ENCODE measurements at regions not wholly inside any gene's neighbourhood (a gene's known extent, or its start where the extent isn't known, plus 50 kb on each side); places are given as distances from the start of the nearest gene placed in this dataset.
A peak's percentile ranks its signal among the peaks of the same experiment; 100 is the strongest.
"Not testable (repeated sequence)": the region's sequence is repeated elsewhere in the genome, so short reads cannot be mapped to it uniquely, and the experiment has no call there.

GRCh38 chr17:77037943-77038342 lies 102.8 kb upstream of the SEC14L1 start:
- DNase-seq (ENCODE audit: low spot score): no peak

- DNase-seq (ENCODE audit: low spot score): no peak
Measured at GRCh38 chr17:77038884-77039555, 101.7 kb upstream of the SEC14L1 start.

DNA sequence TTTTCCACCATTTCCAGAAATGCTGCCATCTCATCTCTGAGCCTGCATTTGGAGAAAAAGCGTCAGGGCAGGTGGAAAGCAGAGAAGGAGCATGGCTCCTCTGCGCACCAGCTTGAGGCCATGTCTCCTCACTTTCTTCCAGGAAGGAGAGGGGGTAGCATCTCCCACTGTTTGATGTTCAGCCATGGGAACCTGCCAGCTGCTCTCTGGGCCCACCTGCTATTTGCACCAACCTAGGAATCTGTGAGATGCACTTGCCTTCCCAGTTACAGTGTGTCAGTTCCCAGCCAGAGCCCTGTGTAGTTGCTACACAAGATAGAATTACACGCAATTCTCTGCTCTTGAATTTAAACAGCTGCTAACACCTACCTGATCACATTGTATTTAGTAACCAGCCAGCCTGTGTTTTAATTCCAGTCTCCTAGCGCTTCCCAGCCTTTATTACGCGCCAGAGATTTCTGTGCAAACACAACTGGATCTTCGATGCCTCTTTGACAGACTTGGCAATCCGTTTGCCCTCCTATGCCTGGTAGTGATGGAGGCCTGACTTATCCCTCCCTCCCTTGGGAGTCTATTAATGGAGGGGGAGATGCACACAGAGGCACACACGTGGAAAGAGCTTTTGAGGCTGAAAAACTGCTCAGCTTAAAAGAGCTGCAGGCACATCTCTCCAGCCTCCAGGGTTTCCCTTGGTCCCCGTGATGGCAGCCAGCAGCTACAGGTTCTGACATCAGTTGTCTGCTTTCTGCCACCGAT lies 98.1 kb upstream of the SEC14L1 start:
- DNase-seq (ENCODE audit: low spot score): no peak

DNA sequence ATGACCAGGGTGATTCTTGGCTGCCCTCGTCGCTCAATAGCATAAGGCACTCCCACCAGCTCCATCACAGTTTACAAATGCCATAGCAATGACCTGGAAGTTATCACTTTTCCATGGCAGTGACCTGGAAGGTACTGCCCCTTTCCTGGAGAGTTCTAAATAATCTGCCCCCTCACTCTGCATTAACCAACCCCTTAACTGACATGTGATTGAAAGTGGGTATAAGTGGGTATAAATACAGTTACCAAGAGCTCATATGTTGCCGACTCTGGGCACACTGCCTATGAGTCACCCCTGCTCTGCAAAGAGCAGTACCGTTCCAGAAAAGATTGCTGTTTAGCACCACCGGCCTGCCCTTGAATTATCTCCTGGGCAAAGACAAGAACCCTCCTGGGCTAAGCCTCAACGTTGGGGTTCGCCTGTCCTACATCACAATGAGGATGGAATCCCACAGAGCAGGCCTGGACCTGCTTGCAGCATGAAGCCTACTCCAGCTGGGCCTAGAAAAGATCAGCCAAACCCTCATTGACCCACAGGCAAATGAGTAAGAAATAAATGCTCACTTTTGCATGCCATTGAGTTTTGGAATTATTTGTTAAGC lies 95.2 kb upstream of the SEC14L1 start:
- no peak for DNase-seq (ENCODE audit: low spot score)

DNA sequence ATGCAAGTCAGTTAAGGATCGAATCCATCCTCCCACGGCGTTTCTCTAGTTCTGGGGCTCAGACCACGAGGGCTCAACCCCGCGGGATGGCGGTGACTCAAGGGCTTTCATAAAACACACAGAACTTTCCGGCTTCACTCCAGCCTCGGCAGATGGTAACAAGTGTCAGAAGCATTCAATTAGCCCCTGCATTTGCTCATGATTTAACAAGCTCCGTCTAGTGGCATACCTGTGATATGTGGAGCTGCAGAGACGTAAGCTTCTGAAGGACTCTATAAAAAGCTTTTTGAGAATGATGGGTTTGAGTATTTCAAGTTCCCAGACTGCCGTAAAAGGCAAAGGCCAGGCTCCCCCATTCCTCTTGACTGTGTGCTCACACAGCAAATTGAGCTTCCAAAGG lies 91.3 kb upstream of the SEC14L1 start:
- no peak for DNase-seq (ENCODE audit: low spot score)

GRCh38 chr17:77050901-77051300 lies 89.9 kb upstream of the SEC14L1 start:
- DNase-seq (ENCODE audit: low spot score): not testable (repeated sequence)

DNA sequence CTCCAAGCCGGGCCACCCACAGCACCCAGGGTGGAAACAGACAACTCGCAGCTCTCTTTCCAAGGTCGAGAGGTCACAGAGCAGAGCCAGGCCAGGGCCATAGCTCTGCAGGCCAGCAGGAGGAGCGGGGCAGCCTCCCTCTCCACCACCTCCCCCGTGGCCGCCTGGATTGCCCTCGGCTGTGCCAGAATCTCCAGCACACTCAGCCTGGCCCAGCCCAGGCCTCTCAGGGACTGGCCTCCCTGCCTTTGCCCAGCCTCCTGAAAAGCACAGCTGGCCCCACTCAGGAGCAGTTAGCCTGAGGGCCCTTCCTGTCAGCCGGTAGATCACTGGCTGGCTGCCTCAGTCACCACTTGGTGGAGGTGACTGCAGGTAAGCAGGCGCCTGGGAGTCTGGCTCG lies 85.8 kb upstream of the SEC14L1 start:
- no peak for DNase-seq (ENCODE audit: low spot score)

GRCh38 chr17:77055453-77055852 lies 85.3 kb upstream of the SEC14L1 start:
- DNase-seq (ENCODE audit: low spot score): no peak

- DNase-seq (ENCODE audit: low spot score): no peak
Measured at GRCh38 chr17:77058016-77058415, 82.8 kb upstream of the SEC14L1 start.

- no peak for DNase-seq (ENCODE audit: low spot score)
Measured at GRCh38 chr17:77061669-77062068, 79.1 kb upstream of the SEC14L1 start.

DNA sequence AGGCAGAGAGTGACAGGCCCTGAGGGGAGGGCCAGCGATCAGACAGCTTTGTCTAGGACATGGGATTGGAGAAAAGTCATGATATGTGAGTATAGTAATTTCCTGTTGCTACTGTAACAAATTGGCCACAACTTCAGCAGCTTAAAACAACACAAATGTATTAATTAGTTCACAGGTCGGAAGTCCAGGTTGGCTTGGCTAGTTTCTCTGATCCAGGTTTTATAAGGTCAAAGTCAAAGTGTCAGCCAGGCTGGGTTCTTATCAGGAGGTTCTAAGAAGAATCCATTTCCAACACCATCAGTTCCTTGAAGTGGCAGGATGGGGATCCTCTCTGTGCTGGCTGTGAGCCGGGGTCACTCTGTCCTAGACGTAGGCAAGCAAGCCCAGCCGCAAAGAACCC lies 76.2 kb upstream of the SEC14L1 start:
- DNase-seq (ENCODE audit: low spot score): no peak

DNA sequence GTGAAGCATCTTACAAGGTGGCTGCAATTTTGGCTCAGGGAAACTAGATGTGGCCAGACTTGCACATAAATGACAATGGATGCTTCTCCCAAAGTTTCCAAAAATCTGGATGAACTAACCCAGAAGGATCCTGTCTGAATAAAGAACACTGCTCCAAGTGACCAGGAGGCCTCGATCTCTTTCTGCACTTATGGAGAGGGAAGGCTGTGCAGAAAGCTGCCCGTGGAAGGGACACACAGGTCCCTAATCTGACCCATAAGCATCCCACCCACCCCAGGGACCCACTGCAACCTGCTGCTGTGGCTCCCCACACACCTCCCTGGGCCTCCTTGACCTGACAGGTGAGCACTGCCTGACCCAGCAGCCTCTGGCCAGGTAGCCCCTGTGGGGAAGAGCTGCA lies 74.6 kb upstream of the SEC14L1 start:
- DNase-seq (ENCODE audit: low spot score): no peak

DNA sequence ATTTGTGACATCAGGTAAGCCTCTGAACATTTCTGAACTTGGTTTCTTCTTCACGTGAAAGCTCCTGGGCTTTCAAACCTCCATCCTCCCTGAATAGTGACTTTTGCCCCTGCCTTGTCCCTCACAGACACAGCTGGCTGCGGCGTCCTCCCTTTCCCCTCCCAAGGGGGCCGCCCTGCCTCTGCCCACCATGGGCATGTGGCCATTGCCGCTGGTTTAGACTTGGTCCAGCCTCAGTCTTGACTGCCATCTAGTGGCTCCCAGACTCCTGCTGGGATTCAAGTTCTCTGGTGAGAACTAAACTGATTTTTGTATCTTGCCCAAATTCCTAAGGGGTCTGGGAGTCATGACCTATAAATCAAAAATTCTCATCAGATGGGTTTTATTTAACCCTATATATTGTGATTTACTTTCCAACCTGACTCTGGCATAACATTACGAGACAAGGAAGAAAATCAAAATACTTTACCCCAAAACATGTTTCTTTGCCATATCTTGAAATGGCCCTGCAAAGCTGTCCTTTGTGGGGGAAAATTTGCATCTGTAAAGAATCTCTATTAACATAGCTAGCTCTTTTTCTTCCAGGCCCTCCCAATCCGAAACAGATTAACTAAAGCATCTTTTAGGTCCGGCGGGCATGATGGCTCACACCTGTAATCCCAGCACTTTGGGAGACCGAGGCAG lies 73.9 kb upstream of the SEC14L1 start:
- peak; percentile 50 for DNase-seq (ENCODE audit: low spot score)

- no peak for DNase-seq (ENCODE audit: low spot score)
Measured at GRCh38 chr17:77068915-77069314, 71.9 kb upstream of the SEC14L1 start.

GRCh38 chr17:77070888-77071279 lies 69.9 kb upstream of the SEC14L1 start:
- DNase-seq (ENCODE audit: low spot score): no peak

- DNase-seq (ENCODE audit: low spot score): no peak
Measured at GRCh38 chr17:77071925-77072490, 68.8 kb upstream of the SEC14L1 start.

GRCh38 chr17:77072670-77073069 lies 68.1 kb upstream of the SEC14L1 start:
- DNase-seq (ENCODE audit: low spot score): no peak

DNA sequence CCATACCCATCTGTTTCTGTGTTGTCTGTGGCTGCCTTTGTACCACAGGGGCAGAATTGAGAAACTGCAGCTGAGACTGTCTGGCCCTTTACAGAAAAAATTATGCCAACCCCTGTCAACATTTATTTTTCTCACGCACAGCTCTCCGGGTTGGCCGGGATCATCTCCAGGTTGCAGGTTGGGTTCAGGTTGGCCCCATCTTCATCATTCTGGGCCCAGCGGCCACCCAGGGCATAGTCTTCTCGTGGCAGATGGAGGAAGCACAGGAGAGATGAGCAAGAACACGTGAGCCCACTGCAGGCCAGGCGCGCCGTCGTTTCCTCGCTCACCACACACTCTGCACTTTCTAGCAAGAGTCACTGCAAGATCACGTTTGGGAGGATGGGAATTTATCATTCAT lies 66.1 kb upstream of the SEC14L1 start:
- no peak for DNase-seq (ENCODE audit: low spot score)

DNA sequence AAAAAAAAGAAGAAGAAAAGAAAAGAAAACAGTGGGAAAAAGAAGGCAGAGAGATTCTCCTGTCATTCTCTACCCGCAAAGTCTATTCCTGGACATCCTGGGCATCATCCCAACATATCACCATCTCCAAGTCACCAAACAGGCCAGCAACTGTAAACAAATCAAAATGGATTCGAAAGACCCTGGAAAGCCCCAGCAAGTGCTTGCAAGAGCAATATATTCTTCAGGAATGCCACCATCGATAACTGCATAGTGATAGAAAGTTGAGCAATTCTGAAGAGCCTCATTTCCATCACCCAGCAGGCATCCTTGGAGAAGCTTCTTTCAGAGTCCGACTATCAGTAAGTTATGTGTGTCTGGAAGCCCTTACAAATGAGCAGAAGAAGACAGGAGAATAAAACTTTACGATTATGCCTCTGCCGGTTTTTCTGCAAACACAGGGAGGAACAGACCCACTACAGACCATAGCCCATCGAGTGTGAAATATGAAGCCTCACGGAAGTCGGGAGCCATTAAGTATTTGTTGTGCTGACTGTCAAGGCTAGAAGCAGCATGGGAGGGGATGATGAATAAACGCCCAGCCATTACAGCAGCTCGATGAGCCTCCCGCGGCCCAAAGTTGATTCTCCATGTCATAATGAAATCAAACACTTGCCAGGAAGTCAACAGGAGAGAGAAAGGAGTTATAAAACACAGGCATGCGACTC lies 64.5 kb upstream of the SEC14L1 start:
- DNase-seq (ENCODE audit: low spot score): no peak

DNA sequence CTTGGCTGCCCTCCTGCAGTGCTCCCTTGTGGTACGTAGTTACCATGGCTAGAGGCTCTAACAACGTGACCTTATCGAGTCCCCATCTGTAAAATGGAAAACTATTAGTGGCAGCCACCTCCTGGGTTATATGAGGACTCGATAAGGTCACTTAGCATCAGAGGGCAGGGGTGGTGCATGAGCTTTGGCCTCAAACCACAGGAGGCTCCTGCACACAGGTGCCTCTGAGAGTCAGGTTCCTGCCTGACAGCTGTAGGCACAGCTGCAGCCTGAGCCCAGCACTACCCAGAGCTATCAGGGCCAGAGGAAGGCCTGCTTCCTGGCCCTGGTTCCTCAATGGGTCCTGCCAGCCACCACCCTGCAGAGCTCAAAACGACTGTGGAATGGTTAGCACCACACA lies 57.2 kb upstream of the SEC14L1 start:
- DNase-seq (ENCODE audit: low spot score): no peak

GRCh38 chr17:77085926-77086432 lies 54.8 kb upstream of the SEC14L1 start:
- no peak for DNase-seq (ENCODE audit: low spot score)
